ENCODE measurements at regions not wholly inside any gene's neighbourhood (a gene's known extent, or its start where the extent isn't known, plus 50 kb on each side); places are given as distances from the start of the nearest gene placed in this dataset.

DNA sequence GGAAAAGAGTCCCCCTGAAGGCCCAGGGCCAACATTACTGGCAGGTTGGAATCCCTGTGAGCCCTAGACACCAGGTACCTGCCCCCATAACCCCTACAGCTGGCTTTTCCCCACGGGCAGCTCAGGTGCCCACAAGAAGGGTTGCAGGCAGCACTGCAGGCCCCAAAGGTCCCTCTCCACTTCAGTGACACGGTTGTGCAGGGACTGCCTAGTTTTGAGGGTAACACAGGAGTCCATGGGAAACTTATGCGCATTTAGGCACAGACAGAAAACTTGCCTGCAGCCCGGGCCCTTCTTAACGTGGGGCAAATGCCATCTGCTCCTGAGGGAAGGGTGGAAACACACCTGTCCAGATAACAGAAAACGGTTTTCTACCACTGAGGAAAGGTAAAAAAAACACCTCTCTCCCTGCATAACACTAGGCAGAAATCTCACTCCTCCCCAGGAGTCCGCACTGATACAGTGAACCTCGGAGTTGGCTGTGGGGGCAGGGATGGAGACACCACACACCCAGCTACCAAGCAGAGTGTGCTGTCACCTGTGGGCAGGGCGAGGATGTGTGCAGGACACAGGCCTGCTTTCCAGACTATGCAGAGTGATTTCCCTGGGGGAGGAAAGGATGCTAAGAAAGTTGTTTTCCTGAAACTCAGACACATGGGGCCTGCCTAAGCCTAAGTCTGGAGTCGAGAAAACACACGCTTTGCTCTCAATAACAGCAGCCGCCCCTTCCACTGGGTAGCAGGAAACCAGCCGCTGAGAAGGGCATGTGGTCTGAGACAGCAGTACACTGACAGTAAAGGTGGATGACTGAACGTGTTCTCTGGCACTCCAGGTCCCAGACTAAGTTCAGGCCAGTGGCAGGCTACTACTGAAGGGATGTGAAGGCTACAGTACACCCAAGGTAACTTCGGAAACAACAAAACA, 819.4 kb downstream of the DCDC2C start:
- H3K4me1 ChIP-seq (ENCODE audit: control insufficient read depth, insufficient read depth, low read length), result no peaks in the 10 kb centered on the region
- FAIRE-seq, result no peak
- BruUV-seq (replicated peaks), result no TSS peak
- POLR2A ChIA-PET, result no interaction called here
- no peak overlapping the region for H3K27ac ChIP-seq (ENCODE audit: control insufficient read depth, insufficient read depth)
- RAD21 ChIA-PET (ENCODE audit: unreplicated experiment), result no interaction called here
- intact Hi-C loops (cut with micrococcal nuclease; ENCODE audit: unreplicated experiment), result no loop called here
- no peaks in the 10 kb centered on the region for H3K36me3 ChIP-seq (ENCODE audit: control insufficient read depth in 2 of 2, insufficient read depth in 2 of 2, low read length in 1 of 2)
- H2AFZ ChIP-seq (ENCODE audit: control insufficient read depth, low read depth, low read length), result no peak overlapping the region
- CTCF ChIA-PET, result no interaction called here
- in situ Hi-C loops (cut with MboI), result no loop called here
- SMC1A ChIA-PET (ENCODE audit: uncharacterized antibody, unreplicated experiment), result no interaction called here
- WGBS (ENCODE audit: insufficient coverage, insufficient replicate concordance, low lambda C conversion rate, missing lambda C conversion rate), result 15% methylated on average over 15 of the region's 15 CpGs
- H3K4me3 ChIP-seq, result no peak overlapping the region
- no peak for ATAC-seq
- no peak overlapping the region for H3K9ac ChIP-seq (ENCODE audit: control insufficient read depth, insufficient read depth, low read length)
- H3K4me2 ChIP-seq (ENCODE audit: control insufficient read depth, insufficient read depth), result no peak overlapping the region
- H3K27me3 ChIP-seq (replicated peaks in 1 of 2; ENCODE audit: control insufficient read depth in 2 of 2, insufficient read depth in 2 of 2, low read length in 1 of 2), result no peaks in the 10 kb centered on the region
- H4K20me1 ChIP-seq (ENCODE audit: control insufficient read depth, insufficient read depth), result no peaks in the 10 kb centered on the region
- no peak for DNase-seq (ENCODE audit: low read depth, low spot score)
- no peaks in the 10 kb centered on the region for H3K79me2 ChIP-seq (ENCODE audit: control insufficient read depth, insufficient read depth, low read length)
- no peaks in the 10 kb centered on the region for H3K9me3 ChIP-seq (replicated peaks; ENCODE audit: control insufficient read depth, insufficient read depth, low read length)
- TF ChIP-seq, protein P1, sequence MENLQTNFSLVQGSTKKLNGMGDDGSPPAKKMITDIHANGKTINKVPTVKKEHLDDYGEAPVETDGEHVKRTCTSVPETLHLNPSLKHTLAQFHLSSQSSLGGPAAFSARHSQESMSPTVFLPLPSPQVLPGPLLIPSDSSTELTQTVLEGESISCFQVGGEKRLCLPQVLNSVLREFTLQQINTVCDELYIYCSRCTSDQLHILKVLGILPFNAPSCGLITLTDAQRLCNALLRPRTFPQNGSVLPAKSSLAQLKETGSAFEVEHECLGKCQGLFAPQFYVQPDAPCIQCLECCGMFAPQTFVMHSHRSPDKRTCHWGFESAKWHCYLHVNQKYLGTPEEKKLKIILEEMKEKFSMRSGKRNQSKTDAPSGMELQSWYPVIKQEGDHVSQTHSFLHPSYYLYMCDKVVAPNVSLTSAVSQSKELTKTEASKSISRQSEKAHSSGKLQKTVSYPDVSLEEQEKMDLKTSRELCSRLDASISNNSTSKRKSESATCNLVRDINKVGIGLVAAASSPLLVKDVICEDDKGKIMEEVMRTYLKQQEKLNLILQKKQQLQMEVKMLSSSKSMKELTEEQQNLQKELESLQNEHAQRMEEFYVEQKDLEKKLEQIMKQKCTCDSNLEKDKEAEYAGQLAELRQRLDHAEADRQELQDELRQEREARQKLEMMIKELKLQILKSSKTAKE (IDR thresholded peaks at IDR 0.05; ENCODE audit: low read depth, poor library complexity, severe bottlenecking), result no peak
- no peak for TF ChIP-seq ATF7 (IDR thresholded peaks at IDR 0.05; ENCODE audit: low read depth)
- TF ChIP-seq PAX5 (IDR thresholded peaks at IDR 0.05; ENCODE audit: borderline replicate concordance, low read depth, low read length), result no peak
- TF ChIP-seq RELA (IDR thresholded peaks at IDR 0.05; ENCODE audit: borderline replicate concordance, partially characterized antibody), result no peak
- no peak for TF ChIP-seq TCF7 (IDR thresholded peaks at IDR 0.05; ENCODE audit: borderline replicate concordance)
- TF ChIP-seq TARDBP (IDR thresholded peaks at IDR 0.05; ENCODE audit: borderline replicate concordance), result no peak
- no peak for TF ChIP-seq NR2C2 (IDR thresholded peaks at IDR 0.05; ENCODE audit: borderline replicate concordance, control insufficient read depth, insufficient read length, low read depth)
- TF ChIP-seq CEBPB (IDR thresholded peaks at IDR 0.05; ENCODE audit: borderline replicate concordance in 1 of 2, low read depth in 2 of 2, low read length in 2 of 2), result no peak
- no peak for TF ChIP-seq POLR2A (IDR thresholded peaks at IDR 0.05; ENCODE audit: low read depth, low read length)
- TF ChIP-seq MXI1 (IDR thresholded peaks at IDR 0.05; ENCODE audit: low read depth, low read length), result no peak
- TF ChIP-seq, protein P2, sequence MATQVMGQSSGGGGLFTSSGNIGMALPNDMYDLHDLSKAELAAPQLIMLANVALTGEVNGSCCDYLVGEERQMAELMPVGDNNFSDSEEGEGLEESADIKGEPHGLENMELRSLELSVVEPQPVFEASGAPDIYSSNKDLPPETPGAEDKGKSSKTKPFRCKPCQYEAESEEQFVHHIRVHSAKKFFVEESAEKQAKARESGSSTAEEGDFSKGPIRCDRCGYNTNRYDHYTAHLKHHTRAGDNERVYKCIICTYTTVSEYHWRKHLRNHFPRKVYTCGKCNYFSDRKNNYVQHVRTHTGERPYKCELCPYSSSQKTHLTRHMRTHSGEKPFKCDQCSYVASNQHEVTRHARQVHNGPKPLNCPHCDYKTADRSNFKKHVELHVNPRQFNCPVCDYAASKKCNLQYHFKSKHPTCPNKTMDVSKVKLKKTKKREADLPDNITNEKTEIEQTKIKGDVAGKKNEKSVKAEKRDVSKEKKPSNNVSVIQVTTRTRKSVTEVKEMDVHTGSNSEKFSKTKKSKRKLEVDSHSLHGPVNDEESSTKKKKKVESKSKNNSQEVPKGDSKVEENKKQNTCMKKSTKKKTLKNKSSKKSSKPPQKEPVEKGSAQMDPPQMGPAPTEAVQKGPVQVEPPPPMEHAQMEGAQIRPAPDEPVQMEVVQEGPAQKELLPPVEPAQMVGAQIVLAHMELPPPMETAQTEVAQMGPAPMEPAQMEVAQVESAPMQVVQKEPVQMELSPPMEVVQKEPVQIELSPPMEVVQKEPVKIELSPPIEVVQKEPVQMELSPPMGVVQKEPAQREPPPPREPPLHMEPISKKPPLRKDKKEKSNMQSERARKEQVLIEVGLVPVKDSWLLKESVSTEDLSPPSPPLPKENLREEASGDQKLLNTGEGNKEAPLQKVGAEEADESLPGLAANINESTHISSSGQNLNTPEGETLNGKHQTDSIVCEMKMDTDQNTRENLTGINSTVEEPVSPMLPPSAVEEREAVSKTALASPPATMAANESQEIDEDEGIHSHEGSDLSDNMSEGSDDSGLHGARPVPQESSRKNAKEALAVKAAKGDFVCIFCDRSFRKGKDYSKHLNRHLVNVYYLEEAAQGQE (IDR thresholded peaks at IDR 0.05; ENCODE audit: low read depth, low read length), result no peak
- TF ChIP-seq GATAD2B (conservative IDR thresholded peaks at IDR 0.05; ENCODE audit: low read depth), result no peak
- no peak for TF ChIP-seq POLR2AphosphoS5 (IDR thresholded peaks at IDR 0.05; ENCODE audit: low read length)
- no peak for TF ChIP-seq MEF2A (IDR thresholded peaks at IDR 0.05; ENCODE audit: insufficient read depth, low read depth, low read length)
- TF ChIP-seq, protein P3, sequence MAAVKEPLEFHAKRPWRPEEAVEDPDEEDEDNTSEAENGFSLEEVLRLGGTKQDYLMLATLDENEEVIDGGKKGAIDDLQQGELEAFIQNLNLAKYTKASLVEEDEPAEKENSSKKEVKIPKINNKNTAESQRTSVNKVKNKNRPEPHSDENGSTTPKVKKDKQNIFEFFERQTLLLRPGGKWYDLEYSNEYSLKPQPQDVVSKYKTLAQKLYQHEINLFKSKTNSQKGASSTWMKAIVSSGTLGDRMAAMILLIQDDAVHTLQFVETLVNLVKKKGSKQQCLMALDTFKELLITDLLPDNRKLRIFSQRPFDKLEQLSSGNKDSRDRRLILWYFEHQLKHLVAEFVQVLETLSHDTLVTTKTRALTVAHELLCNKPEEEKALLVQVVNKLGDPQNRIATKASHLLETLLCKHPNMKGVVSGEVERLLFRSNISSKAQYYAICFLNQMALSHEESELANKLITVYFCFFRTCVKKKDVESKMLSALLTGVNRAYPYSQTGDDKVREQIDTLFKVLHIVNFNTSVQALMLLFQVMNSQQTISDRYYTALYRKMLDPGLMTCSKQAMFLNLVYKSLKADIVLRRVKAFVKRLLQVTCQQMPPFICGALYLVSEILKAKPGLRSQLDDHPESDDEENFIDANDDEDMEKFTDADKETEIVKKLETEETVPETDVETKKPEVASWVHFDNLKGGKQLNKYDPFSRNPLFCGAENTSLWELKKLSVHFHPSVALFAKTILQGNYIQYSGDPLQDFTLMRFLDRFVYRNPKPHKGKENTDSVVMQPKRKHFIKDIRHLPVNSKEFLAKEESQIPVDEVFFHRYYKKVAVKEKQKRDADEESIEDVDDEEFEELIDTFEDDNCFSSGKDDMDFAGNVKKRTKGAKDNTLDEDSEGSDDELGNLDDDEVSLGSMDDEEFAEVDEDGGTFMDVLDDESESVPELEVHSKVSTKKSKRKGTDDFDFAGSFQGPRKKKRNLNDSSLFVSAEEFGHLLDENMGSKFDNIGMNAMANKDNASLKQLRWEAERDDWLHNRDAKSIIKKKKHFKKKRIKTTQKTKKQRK (IDR thresholded peaks at IDR 0.05; ENCODE audit: low read depth, low read length), result no peak
- no peak for TF ChIP-seq ZSCAN29 (IDR thresholded peaks at IDR 0.05)

Data from GM12878 (cell line).